Lower leg skin (tissue), 3 donors: ENCODE measurements at regions not wholly inside any gene's neighbourhood (a gene's known extent, or its start where the extent isn't known, plus 50 kb on each side); places are given as distances from the start of the nearest gene placed in this dataset.

Experiments used
- POLR2A ChIP-seq, 2 donors: fragments of 450-650 bp; IDR thresholded peaks; one replicate each; pipeline ENCODE4 v1.6.1; 2016 to 2017; ENCODE audit warnings: antibody characterized with exemption in 2 of 2, mild to moderate bottlenecking in 1 of 2, moderate library complexity in 1 of 2
- TF ChIP-seq, protein P1 (sequence below), 3 donors: fragments of 450-650 bp; IDR thresholded peaks; one replicate each; pipeline ENCODE4 v1.5.1; 2016; ENCODE audit warnings: antibody characterized with exemption in 3 of 3, mild to moderate bottlenecking in 3 of 3, moderate library complexity in 2 of 3

GRCh38 chr5:6872441-6873160 lies 159.4 kb downstream of the TENT4A start:
- TF ChIP-seq, protein P1, sequence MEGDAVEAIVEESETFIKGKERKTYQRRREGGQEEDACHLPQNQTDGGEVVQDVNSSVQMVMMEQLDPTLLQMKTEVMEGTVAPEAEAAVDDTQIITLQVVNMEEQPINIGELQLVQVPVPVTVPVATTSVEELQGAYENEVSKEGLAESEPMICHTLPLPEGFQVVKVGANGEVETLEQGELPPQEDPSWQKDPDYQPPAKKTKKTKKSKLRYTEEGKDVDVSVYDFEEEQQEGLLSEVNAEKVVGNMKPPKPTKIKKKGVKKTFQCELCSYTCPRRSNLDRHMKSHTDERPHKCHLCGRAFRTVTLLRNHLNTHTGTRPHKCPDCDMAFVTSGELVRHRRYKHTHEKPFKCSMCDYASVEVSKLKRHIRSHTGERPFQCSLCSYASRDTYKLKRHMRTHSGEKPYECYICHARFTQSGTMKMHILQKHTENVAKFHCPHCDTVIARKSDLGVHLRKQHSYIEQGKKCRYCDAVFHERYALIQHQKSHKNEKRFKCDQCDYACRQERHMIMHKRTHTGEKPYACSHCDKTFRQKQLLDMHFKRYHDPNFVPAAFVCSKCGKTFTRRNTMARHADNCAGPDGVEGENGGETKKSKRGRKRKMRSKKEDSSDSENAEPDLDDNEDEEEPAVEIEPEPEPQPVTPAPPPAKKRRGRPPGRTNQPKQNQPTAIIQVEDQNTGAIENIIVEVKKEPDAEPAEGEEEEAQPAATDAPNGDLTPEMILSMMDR (IDR thresholded peaks at IDR 0.05) = no peak
- TF ChIP-seq POLR2A (IDR thresholded peaks at IDR 0.05) = no peak
